Gastroesophageal sphincter (tissue), 3 donors: ENCODE measurements at regions not wholly inside any gene's neighbourhood (a gene's known extent, or its start where the extent isn't known, plus 50 kb on each side); places are given as distances from the start of the nearest gene placed in this dataset.

Source experiments
- EP300 ChIP-seq: sonication (generic); formaldehyde crosslinking; IDR thresholded peaks from one replicate; pipeline ENCODE4 v1.6.1; 2017; ENCODE audit warnings: antibody characterized with exemption, mild to moderate bottlenecking
- POLR2A ChIP-seq, 2 donors: fragments of 450-650 bp; IDR thresholded peaks; one replicate each; pipeline ENCODE4 v1.6.1; 2017; ENCODE audit warnings: antibody characterized with exemption in 2 of 2, mild to moderate bottlenecking in 2 of 2, moderate library complexity in 1 of 2
- TF ChIP-seq, protein P1 (sequence below), 4 experiments: fragments of 200-600 bp in 2 of 4; fragments of 450-650 bp in 2 of 4; sonication (generic) in 1 of 4; IDR thresholded peaks; one replicate each; pipeline ENCODE4 v1.5.1; 2017 to 2019; ENCODE audit warnings: antibody characterized with exemption in 4 of 4, mild to moderate bottlenecking in 2 of 4, moderate library complexity in 2 of 4

DNA sequence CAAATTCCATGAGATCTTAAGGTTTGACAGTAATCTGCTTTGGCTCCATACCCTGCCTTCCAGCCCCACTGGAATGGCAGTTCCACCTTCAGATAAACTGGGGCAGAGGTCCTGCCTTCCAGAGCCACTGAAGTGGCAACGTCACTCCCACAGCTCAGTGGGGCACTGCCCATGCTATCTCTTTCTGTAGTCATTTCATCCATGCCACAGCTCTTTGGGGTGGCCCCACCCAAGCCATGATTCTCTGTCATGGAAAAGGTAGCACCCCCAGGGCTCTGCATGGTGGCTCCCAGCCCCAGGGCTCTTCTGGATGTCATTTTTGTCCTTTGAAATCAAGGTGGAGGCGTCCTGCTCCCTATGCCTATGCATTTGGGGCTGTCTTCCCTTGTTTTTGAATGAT, 596.5 kb downstream of the SPOCK3 start:
- TF ChIP-seq, protein P1, sequence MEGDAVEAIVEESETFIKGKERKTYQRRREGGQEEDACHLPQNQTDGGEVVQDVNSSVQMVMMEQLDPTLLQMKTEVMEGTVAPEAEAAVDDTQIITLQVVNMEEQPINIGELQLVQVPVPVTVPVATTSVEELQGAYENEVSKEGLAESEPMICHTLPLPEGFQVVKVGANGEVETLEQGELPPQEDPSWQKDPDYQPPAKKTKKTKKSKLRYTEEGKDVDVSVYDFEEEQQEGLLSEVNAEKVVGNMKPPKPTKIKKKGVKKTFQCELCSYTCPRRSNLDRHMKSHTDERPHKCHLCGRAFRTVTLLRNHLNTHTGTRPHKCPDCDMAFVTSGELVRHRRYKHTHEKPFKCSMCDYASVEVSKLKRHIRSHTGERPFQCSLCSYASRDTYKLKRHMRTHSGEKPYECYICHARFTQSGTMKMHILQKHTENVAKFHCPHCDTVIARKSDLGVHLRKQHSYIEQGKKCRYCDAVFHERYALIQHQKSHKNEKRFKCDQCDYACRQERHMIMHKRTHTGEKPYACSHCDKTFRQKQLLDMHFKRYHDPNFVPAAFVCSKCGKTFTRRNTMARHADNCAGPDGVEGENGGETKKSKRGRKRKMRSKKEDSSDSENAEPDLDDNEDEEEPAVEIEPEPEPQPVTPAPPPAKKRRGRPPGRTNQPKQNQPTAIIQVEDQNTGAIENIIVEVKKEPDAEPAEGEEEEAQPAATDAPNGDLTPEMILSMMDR (IDR thresholded peaks at IDR 0.05) = no peak
- no peak for TF ChIP-seq EP300
- no peak for TF ChIP-seq POLR2A (IDR thresholded peaks at IDR 0.05)
